Right atrium auricular region (tissue), 2 donors: ENCODE measurements at regions not wholly inside any gene's neighbourhood (a gene's known extent, or its start where the extent isn't known, plus 50 kb on each side); places are given as distances from the start of the nearest gene placed in this dataset.

Experiments used
- DNase-seq: peaks from one replicate; pipeline ENCODE4 v3.0.0-alpha.2; 2019; ENCODE audit warnings: low spot score
- H3K27ac ChIP-seq, 2 donors: fragments of 200-600 bp; sonication (generic); 1 replicate in 1 of 2; 2 replicates in 1 of 2; pipeline ENCODE4 v1.5.1; 2016 to 2019
- H3K27me3 ChIP-seq, 2 donors: fragments of 200-600 bp; sonication (generic); one replicate each; pipeline versions ENCODE4 v1.5.1 to v1.6.0; 2017 to 2019
- H3K36me3 ChIP-seq: fragments of 200-600 bp; sonication (generic); one replicate; pipeline ENCODE4 v1.5.1; 2016
- H3K4me1 ChIP-seq, 2 donors: fragments of 200-600 bp; sonication (generic); one replicate each; pipeline versions ENCODE4 v1.5.1 to v1.6.0; 2017 to 2019
- H3K4me3 ChIP-seq, 2 donors: fragments of 200-600 bp; sonication (generic); 1 replicate in 1 of 2; 2 replicates in 1 of 2; pipeline ENCODE4 v1.5.1; 2017 to 2019; ENCODE audit warnings: mild to moderate bottlenecking in 1 of 2, moderate library complexity in 1 of 2
- H3K9me3 ChIP-seq, 2 donors: fragments of 200-600 bp; sonication (generic); one replicate each; pipeline ENCODE4 v1.5.1; 2019
- TF ChIP-seq, protein P1 (sequence below), 2 donors: fragments of 200-600 bp; sonication (generic); IDR thresholded peaks; one replicate each; pipeline ENCODE4 v1.5.1; 2019; ENCODE audit warnings: antibody characterized with exemption in 2 of 2

DNA sequence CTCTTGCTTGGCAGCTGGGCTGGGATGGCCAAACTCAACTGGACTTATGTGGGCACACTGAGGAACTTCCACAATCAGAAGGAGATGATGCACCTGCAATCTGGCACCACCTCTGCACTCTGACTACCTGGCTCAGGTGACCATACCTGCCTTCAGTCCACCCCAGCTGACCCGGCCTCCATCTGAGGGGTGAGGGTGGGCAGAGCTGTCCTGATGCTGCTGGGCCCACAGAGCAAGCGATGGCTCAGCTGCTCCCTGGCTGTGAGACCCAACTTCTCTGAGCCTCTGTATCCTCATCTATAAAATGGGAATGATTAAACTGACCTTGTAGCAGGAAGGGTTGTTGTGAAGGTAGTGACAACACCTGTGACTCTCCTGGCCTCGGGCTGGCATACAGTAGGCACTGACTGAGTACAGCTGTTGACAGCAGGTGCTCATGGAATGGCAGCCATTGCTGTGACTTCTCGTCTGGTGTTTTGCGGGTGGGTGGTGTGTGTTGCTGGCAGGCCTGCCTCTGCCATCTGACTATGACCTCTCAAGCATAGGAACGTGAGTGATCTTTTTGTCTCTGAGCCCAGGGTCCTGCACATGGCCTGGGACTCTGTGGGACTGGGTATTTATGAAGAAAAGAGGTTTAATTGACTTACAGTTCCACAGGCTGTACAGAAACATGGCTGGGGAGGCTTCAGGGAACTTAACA lies 438.5 kb downstream of the PTPRU start:
- H3K36me3 ChIP-seq, result no peaks in the 10 kb centered on the region
- H3K4me1 ChIP-seq, result peaks cover 0 to 9% of the 10 kb centered on the region in 2 donors
- peak; percentile 42 for DNase-seq
- H3K9me3 ChIP-seq, result no peaks in the 10 kb centered on the region
- TF ChIP-seq, protein P1, sequence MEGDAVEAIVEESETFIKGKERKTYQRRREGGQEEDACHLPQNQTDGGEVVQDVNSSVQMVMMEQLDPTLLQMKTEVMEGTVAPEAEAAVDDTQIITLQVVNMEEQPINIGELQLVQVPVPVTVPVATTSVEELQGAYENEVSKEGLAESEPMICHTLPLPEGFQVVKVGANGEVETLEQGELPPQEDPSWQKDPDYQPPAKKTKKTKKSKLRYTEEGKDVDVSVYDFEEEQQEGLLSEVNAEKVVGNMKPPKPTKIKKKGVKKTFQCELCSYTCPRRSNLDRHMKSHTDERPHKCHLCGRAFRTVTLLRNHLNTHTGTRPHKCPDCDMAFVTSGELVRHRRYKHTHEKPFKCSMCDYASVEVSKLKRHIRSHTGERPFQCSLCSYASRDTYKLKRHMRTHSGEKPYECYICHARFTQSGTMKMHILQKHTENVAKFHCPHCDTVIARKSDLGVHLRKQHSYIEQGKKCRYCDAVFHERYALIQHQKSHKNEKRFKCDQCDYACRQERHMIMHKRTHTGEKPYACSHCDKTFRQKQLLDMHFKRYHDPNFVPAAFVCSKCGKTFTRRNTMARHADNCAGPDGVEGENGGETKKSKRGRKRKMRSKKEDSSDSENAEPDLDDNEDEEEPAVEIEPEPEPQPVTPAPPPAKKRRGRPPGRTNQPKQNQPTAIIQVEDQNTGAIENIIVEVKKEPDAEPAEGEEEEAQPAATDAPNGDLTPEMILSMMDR (IDR thresholded peaks at IDR 0.05), result no peak
- no peaks in the 10 kb centered on the region for H3K27me3 ChIP-seq
- H3K27ac ChIP-seq, result no peak overlapping the region
- H3K4me3 ChIP-seq, result no peak overlapping the region

DNA sequence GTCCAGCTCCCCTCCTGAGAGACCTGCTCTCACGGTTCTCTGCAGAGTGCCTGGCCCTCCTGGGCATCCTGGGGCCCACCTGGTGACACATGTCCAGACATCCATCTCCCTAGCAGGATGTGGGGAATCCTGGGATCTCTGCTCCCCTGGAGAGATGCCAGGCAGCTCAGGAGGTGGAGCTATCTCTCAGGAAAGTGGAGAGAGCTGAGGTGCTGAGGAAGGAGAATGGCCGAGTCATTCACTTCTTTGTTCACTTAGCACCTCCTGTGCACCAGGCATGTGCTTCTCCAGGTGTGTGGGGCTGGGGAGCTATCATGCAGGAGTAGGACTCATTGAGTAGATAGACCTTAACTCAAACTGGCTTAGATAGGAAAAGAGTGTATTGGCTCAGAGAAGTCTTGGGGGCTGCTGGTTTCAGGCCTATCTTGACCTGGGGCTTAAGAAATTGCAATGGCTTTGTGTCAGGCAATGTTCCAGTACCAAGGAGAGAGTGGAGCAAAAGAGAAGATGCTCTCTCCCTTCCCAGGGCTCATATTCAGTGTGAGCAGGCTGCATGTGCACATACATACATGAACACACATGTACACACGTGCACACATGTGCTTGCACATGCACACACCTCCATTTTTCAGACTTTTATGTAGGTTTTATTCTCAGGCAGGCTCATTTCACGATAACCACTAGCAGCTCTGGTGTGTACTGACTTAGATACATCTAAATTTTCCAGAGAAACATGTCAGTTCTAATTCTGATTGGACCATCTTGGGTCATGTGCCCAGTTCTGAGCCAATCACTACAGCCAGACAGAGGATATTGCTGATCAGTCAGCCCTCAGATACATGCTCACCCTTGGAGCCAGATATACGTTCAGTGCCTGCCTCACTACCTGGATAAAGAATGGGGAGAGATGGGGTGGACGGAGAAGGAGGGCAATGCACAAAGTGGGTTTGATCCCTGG lies 437.6 kb downstream of the PTPRU start:
- no peaks in the 10 kb centered on the region for H3K27me3 ChIP-seq
- no peak overlapping the region for H3K27ac ChIP-seq
- no peaks in the 10 kb centered on the region for H3K36me3 ChIP-seq
- peak; percentile 28 for DNase-seq
- peaks cover 0 to 9% of the 10 kb centered on the region in 2 donors for H3K4me1 ChIP-seq
- no peaks in the 10 kb centered on the region for H3K9me3 ChIP-seq
- no peak overlapping the region for H3K4me3 ChIP-seq
- TF ChIP-seq, protein P1 (IDR thresholded peaks at IDR 0.05), result no peak

DNA sequence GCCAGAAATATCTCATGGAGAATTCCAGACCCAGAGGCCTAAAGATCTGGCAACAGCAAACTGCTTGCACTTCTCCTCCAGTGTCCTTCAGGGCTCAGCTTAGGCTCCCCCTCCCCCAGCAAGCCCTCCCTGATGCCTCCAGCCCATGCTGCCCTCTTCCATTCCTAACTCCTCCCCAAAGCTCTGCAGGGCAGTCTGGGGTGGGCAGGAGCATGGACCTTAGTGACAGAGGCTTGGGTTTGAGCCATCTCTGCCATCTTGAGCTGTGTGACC lies 436.8 kb downstream of the PTPRU start:
- Histone ChIP-seq H3K27ac (no peak overlapping the region), H3K36me3 (no peaks in the 10 kb centered on the region), H3K9me3 (no peaks in the 10 kb centered on the region), H3K27me3 (no peaks in the 10 kb centered on the region), H3K4me3 (no peak overlapping the region), H3K4me1 (peaks cover 0 to 9% of the 10 kb centered on the region in 2 donors)
- DNase-seq, result no peak
- TF ChIP-seq, protein P1 (IDR thresholded peaks at IDR 0.05), result no peak

DNA sequence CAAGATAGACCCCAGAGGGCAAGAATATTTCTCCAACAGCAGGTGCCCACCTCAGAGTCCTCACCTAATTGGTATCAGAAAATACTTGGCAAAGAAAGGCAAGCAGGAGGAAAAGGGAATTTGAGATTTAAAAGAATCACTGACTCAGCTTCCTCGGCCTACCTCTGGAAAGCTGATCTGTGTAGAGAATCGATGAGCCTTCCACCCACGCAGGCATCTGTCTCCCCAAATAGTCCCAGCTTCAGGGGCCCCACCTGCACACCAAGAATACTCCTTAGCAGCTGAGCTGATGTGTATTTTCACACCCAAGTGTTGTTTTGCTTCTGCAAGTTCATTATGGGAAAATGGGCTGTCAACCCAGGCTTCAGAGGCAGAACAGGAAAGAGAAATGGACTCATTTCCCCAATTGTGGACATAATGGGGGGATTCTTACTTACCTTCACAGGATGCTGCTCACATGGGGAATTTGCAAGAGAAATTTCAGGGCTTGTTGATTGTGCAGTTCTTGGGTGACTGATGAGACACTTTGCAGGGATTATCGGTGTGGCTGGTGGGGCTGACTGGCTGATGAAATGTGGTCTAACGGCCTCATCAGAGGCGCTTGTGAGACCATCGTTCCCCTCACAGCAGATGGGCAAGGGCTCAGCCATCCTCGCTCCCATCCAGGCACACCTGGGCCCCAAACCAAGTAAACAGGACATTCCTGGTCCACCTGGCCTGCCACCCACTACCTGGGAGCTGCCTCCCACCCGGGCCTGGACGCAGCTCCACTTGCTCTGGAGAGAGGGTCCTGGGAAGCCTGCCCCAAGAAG lies 436.3 kb downstream of the PTPRU start:
- no peak overlapping the region for H3K27ac ChIP-seq
- no peaks in the 10 kb centered on the region for H3K36me3 ChIP-seq
- no peaks in the 10 kb centered on the region for H3K9me3 ChIP-seq
- peak; percentile 36 for DNase-seq
- H3K27me3 ChIP-seq, result no peaks in the 10 kb centered on the region
- no peak overlapping the region for H3K4me3 ChIP-seq
- H3K4me1 ChIP-seq, result peaks cover 0 to 9% of the 10 kb centered on the region in 2 donors
- TF ChIP-seq, protein P1 (IDR thresholded peaks at IDR 0.05), result no peak

DNA sequence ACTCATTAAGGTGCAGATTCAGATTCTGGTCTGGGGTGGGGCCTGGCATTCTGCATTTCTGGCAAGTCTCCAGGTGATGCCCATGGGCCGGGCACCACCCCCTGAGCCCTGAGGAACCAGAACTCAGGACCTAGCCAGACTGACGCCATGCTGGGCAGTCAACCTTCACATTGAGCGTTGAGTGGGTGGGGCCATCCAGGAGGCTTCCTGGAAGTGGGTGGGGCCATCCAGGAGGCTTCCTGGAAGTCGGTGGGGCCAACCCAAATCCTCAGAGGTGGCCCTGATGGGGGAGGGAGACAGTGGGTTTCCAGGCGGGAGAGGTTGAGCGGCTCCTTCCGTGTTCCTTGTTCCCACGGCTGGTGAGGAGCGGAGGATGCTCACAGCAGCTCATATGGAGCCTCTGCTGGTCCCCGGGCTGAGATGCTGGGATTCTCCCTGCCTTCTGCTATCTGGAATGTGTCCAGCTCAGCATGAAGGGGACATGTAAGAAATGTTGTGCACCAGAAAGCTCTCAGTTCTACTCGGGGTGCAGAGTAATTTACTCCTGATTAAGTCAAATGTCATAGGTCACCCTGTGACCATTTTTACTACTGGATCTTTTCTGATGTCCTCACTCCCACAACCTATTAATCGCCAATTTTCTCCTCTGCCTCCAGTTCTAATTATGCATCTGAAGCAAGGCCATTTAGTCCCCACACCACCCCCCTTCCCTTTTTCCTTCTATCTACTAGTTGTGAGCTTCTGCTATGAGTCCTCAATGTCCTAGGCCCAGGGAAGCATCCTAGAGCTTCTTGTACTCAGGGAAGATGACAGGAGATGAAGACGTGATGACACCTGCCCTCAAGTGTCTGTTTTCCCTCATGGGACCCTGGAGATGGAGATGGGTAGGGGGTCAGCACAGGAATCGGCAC lies 435.4 kb downstream of the PTPRU start:
- Histone ChIP-seq H3K4me1 (peaks cover 0 to 9% of the 10 kb centered on the region in 2 donors), H3K27ac (no peak overlapping the region)

More for the DNA sequence above, 435.4 kb downstream of the PTPRU start:
- Histone ChIP-seq H3K4me3 (no peak overlapping the region), H3K9me3 (no peaks in the 10 kb centered on the region), H3K36me3 (no peaks in the 10 kb centered on the region), H3K27me3 (no peaks in the 10 kb centered on the region)
- TF ChIP-seq, protein P1 (IDR thresholded peaks at IDR 0.05), result no peak
- peak; percentile 42 for DNase-seq
